ENCODE measurements at regions not wholly inside any gene's neighbourhood (a gene's known extent, or its start where the extent isn't known, plus 50 kb on each side); places are given as distances from the start of the nearest gene placed in this dataset.

DNA sequence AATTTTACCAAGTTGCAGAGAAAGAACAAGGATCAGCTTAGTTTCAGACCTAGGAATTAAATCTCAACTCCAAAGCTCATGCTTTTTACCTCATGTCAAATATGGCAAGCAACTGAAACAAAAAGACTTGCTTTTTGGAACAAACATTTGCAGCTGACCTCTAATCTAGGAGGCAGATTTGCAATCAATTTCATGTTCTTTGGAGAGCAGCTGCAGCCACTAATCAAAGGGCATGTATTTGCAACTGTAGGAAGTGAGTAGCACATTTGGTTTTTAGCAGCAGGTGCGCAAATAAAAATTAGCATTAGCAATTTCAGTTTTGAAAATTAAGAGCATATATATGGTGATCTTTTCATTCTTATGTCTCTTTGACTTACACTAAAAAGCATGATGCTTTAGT, 459.3 kb upstream of the SLC10A2 start:
- no peak overlapping the region for H3K27ac ChIP-seq
- no peaks in the 10 kb centered on the region for H3K27me3 ChIP-seq
- no peaks in the 10 kb centered on the region for H3K9me3 ChIP-seq (ENCODE audit: low read depth)
- H3K36me3 ChIP-seq, result no peaks in the 10 kb centered on the region
- no peaks in the 10 kb centered on the region for H3K4me1 ChIP-seq (ENCODE audit: low read depth)
- H3K4me3 ChIP-seq, result no peak overlapping the region
- DNase-seq (ENCODE audit: low read depth in 1 of 2, low spot score in 1 of 2), result no peak
- TF ChIP-seq, protein P1, sequence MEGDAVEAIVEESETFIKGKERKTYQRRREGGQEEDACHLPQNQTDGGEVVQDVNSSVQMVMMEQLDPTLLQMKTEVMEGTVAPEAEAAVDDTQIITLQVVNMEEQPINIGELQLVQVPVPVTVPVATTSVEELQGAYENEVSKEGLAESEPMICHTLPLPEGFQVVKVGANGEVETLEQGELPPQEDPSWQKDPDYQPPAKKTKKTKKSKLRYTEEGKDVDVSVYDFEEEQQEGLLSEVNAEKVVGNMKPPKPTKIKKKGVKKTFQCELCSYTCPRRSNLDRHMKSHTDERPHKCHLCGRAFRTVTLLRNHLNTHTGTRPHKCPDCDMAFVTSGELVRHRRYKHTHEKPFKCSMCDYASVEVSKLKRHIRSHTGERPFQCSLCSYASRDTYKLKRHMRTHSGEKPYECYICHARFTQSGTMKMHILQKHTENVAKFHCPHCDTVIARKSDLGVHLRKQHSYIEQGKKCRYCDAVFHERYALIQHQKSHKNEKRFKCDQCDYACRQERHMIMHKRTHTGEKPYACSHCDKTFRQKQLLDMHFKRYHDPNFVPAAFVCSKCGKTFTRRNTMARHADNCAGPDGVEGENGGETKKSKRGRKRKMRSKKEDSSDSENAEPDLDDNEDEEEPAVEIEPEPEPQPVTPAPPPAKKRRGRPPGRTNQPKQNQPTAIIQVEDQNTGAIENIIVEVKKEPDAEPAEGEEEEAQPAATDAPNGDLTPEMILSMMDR (IDR thresholded peaks at IDR 0.05; ENCODE audit: low read depth, low read length), result no peak

GRCh38 chr13:103523858-103524257, 457.6 kb upstream of the SLC10A2 start:
- TF ChIP-seq, protein P1 (IDR thresholded peaks at IDR 0.05; ENCODE audit: low read depth, low read length), result no peak

DNA sequence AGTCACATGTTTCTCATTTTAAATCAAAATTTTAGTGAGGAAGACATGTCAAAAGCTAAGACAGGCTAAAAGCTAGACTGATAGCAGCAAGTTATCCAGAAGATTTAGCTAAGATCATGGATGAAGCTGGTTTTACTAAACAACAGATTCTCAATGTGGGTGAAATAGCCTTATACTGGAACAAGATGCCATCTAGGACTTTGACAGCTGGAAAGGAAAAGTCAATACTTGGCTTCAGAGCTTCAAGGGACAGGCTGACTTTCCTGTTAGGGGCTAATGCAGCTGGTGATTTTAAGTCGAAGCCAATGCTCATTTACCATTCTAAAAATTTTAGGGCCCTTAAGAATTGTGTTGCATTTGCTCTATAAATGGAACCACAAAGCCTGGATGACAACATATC, 455.3 kb upstream of the SLC10A2 start:
- H3K4me1 ChIP-seq (ENCODE audit: low read depth), result peaks cover 10% of the 10 kb centered on the region
- no peaks in the 10 kb centered on the region for H3K27me3 ChIP-seq
- H3K27ac ChIP-seq, result no peak overlapping the region
- TF ChIP-seq, protein P1 (IDR thresholded peaks at IDR 0.05; ENCODE audit: low read depth, low read length), result no peak
- no peaks in the 10 kb centered on the region for H3K9me3 ChIP-seq (ENCODE audit: low read depth)
- no peak for DNase-seq (ENCODE audit: low read depth in 1 of 2, low spot score in 1 of 2)
- H3K4me3 ChIP-seq, result no peak overlapping the region
- H3K36me3 ChIP-seq, result no peaks in the 10 kb centered on the region

More at GRCh38 chr13:103523858-103524257, 457.6 kb upstream of the SLC10A2 start:
- no peak for DNase-seq (ENCODE audit: low read depth in 1 of 2, low spot score in 1 of 2)
- Histone ChIP-seq H3K9me3 (ENCODE audit: low read depth) (no peaks in the 10 kb centered on the region), H3K4me3 (no peak overlapping the region), H3K27ac (no peak overlapping the region), H3K4me1 (ENCODE audit: low read depth) (no peaks in the 10 kb centered on the region), H3K27me3 (no peaks in the 10 kb centered on the region), H3K36me3 (no peaks in the 10 kb centered on the region)

- TF ChIP-seq, protein P1 (IDR thresholded peaks at IDR 0.05; ENCODE audit: low read depth, low read length), result no peak
- Histone ChIP-seq H3K36me3 (no peaks in the 10 kb centered on the region), H3K4me3 (no peak overlapping the region), H3K27me3 (no peaks in the 10 kb centered on the region), H3K9me3 (ENCODE audit: low read depth) (no peaks in the 10 kb centered on the region), H3K4me1 (ENCODE audit: low read depth) (peaks cover 10% of the 10 kb centered on the region), H3K27ac (no peak overlapping the region)
- no peak for DNase-seq (ENCODE audit: low read depth in 1 of 2, low spot score in 1 of 2)
Observed at GRCh38 chr13:103517768-103518102, 451.5 kb upstream of the SLC10A2 start.

DNA sequence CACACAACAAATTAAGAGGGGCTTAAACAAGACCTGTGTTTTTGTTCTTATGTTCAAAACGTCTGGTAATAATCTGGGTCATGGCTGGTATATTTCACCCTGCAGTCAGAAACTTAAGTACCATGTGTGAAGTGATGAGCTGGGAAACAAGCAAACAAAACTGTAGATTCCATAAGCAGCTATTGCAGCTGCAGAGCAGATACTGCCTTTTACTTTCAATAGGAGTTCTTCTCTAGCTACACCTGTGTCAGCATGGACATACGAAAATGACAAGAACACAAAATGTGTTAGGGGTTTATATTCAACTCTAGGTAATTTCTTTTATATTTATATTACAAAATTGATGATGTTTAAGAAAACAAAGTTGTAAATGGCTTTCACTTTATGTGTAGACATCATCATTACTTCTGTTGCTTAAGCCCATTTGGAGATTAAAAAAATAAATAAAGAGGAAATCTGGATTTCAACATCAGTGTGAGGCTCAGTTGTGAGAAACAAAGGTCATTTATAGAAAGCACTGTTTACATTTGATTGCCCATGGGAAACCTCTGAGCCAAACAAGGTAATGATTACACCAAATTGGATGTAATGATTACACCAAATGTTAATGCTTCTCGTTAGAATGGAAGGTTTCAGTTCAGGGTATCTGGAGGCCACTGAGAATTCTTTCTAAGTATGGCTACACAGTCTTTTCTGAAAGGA, 451.0 kb upstream of the SLC10A2 start:
- Histone ChIP-seq H3K27me3 (no peaks in the 10 kb centered on the region), H3K27ac (no peak overlapping the region), H3K4me1 (ENCODE audit: low read depth) (peaks cover 10% of the 10 kb centered on the region), H3K4me3 (no peak overlapping the region), H3K36me3 (no peaks in the 10 kb centered on the region), H3K9me3 (ENCODE audit: low read depth) (no peaks in the 10 kb centered on the region)
- TF ChIP-seq, protein P1 (IDR thresholded peaks at IDR 0.05; ENCODE audit: low read depth, low read length), result no peak
- peak in 1 of 2 donors; percentile 26 for DNase-seq (ENCODE audit: low read depth in 1 of 2, low spot score in 1 of 2)

All from cardiac muscle cell (in vitro differentiated cells and primary cell).